ENCODE measurements at regions not wholly inside any gene's neighbourhood (a gene's known extent, or its start where the extent isn't known, plus 50 kb on each side); places are given as distances from the start of the nearest gene placed in this dataset.

GRCh38 chrX:68935362-68935761 is 106.5 kb downstream of the EFNB1 start:
- Histone ChIP-seq H3K36me3 (no peaks in the 10 kb centered on the region), H3K4me3 (no peak overlapping the region), H3K9me3 (no peaks in the 10 kb centered on the region), H3K27me3 (no peaks in the 10 kb centered on the region), H3K4me1 (peaks cover 0 to 67% (median 22%) of the 10 kb centered on the region in 9 donors), H3K27ac (peak overlapping the region in 1 of 10 donors; percentile 16)
- intact Hi-C loops (cut with DNase I): loop anchor here in 3 of 10 donors (5.0 to 10.0 kb wide), 3 partner anchors 59 to 103 kb away; no protein-coding TSS in a partner anchor
- DNase-seq (no peak), ATAC-seq (no peak)
- WGBS, 2 donors: 65 to 71% methylated on average over 2 of the region's 2 CpGs
- TF ChIP-seq CTCF (IDR thresholded peaks at IDR 0.05): no peak

GRCh38 chrX:68934922-68935321 is 106.1 kb downstream of the EFNB1 start:
- Histone ChIP-seq H3K9me3 (no peaks in the 10 kb centered on the region), H3K27me3 (no peaks in the 10 kb centered on the region), H3K4me3 (no peak overlapping the region), H3K27ac (peak overlapping the region in 5 of 10 donors; percentile 9 to 79 (median 41)), H3K36me3 (no peaks in the 10 kb centered on the region), H3K4me1 (peaks cover 0 to 71% (median 27%) of the 10 kb centered on the region in 9 donors)
- ATAC-seq (no peak), DNase-seq (no peak)
- TF ChIP-seq CTCF (IDR thresholded peaks at IDR 0.05): no peak
- 71 to 77% methylated on average over 6 of the region's 6 CpGs for WGBS, 2 donors
- intact Hi-C loops (cut with DNase I): loop anchor here in 6 of 10 donors (5.0 to 10.0 kb wide), 4 partner anchors 38 to 103 kb away; no protein-coding TSS in a partner anchor

GRCh38 chrX:68934421-68934820 is 105.6 kb downstream of the EFNB1 start:
- no peaks in the 10 kb centered on the region for H3K9me3 ChIP-seq
- peaks cover 0 to 75% (median 32%) of the 10 kb centered on the region in 9 donors for H3K4me1 ChIP-seq
- H3K4me3 ChIP-seq: no peak overlapping the region
- TF ChIP-seq CTCF (IDR thresholded peaks at IDR 0.05): no peak
- DNase-seq (no peak), ATAC-seq (no peak)
- H3K27ac ChIP-seq: peak overlapping the region in 6 of 10 donors; percentile 9 to 79 (median 38)
- no peaks in the 10 kb centered on the region for H3K27me3 ChIP-seq
- WGBS, 2 donors: 56 to 59% methylated on average over 3 of the region's 3 CpGs
- intact Hi-C loops (cut with DNase I): loop anchor here in 5 of 10 donors (5.0 to 10.0 kb wide), 4 partner anchors 37 to 102 kb away; no protein-coding TSS in a partner anchor
- no peaks in the 10 kb centered on the region for H3K36me3 ChIP-seq

- Histone ChIP-seq H3K27me3 (no peaks in the 10 kb centered on the region), H3K9me3 (no peaks in the 10 kb centered on the region), H3K4me3 (no peak overlapping the region), H3K4me1 (peaks cover 0 to 63% (median 28%) of the 10 kb centered on the region in 9 donors), H3K36me3 (no peaks in the 10 kb centered on the region), H3K27ac (peak overlapping the region; percentile 24 to 83 (median 66))
- intact Hi-C loops (cut with DNase I): loop anchor here in 5 of 10 donors (2.0 to 10.0 kb wide), 5 partner anchors 35 to 102 kb away; no protein-coding TSS in a partner anchor
- no peak for TF ChIP-seq CTCF (IDR thresholded peaks at IDR 0.05)
- 17 to 18% methylated on average over 4 of the region's 4 CpGs for WGBS, 2 donors
- ATAC-seq (peak in 7 of 8 donors; percentile 46 to 76 (median 65)), DNase-seq (peak in 1 of 2 donors; percentile 31)
These were observed 103.8 kb downstream of the EFNB1 start for GRCh38 chrX:68932611-68933010.

All from heart right ventricle (tissue), 16 donors.